Adrenal gland (tissue), 5 donors: ENCODE measurements at regions not wholly inside any gene's neighbourhood (a gene's known extent, or its start where the extent isn't known, plus 50 kb on each side); places are given as distances from the start of the nearest gene placed in this dataset.

Experiments
- POLR2A ChIP-seq, 2 donors: fragments of 450-650 bp; IDR thresholded peaks; one replicate each; pipeline ENCODE4 v1.6.1; 2017; ENCODE audit warnings: antibody characterized with exemption in 2 of 2, mild to moderate bottlenecking in 2 of 2, moderate library complexity in 1 of 2
- TF ChIP-seq, protein P1 (sequence below), 6 experiments: fragments of 450-650 bp in 4 of 6; fragments of 200-600 bp in 2 of 6; sonication (generic) in 1 of 6; IDR thresholded peaks; 1 replicate in 5 of 6; 2 replicates in 1 of 6; pipeline versions ENCODE4 v1.5.1 to v1.8.0; 2016 to 2021; ENCODE audit warnings: antibody characterized with exemption in 6 of 6, mild to moderate bottlenecking in 2 of 6, moderate library complexity in 1 of 6
- donor health status: DM: no; HTN: no; CAD: no.

DNA sequence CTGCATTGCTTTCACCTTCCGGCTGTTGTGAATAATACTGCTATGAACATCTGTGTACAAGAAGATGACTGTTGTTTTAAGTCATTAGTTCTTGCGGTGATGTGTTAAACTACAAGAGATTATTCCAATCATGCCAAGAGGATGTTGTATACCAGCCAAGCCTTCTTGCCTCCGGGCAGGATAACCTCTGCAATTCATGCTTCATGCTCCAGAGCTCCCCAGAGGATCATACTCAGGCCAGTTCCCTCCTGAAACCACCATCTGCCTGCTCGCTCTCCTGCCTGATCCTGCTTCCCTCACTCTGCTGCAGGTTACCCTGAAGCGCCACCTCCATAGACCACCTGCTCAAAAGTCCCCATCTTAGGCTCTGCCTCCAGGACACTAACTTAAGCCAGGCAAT is 187.1 kb upstream of the PROK2 start:
- TF ChIP-seq, protein P1, sequence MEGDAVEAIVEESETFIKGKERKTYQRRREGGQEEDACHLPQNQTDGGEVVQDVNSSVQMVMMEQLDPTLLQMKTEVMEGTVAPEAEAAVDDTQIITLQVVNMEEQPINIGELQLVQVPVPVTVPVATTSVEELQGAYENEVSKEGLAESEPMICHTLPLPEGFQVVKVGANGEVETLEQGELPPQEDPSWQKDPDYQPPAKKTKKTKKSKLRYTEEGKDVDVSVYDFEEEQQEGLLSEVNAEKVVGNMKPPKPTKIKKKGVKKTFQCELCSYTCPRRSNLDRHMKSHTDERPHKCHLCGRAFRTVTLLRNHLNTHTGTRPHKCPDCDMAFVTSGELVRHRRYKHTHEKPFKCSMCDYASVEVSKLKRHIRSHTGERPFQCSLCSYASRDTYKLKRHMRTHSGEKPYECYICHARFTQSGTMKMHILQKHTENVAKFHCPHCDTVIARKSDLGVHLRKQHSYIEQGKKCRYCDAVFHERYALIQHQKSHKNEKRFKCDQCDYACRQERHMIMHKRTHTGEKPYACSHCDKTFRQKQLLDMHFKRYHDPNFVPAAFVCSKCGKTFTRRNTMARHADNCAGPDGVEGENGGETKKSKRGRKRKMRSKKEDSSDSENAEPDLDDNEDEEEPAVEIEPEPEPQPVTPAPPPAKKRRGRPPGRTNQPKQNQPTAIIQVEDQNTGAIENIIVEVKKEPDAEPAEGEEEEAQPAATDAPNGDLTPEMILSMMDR (IDR thresholded peaks at IDR 0.05): no peak
- no peak for TF ChIP-seq POLR2A (IDR thresholded peaks at IDR 0.05)
